Adrenal gland (tissue), 9 donors: ENCODE measurements at regions not wholly inside any gene's neighbourhood (a gene's known extent, or its start where the extent isn't known, plus 50 kb on each side); places are given as distances from the start of the nearest gene placed in this dataset.

Experiments
- DNase-seq, 7 donors: peaks; one replicate each; pipeline ENCODE4 v3.0.0-alpha.2; 2019 to 2020
- H3K27ac ChIP-seq, 5 donors: fragments of 200-600 bp; sonication (generic) in 4 of 5; 1 replicate in 3 of 5; 2 replicates in 2 of 5; pipeline versions ENCODE4 v1.5.1 to v1.8.0; 2016 to 2020; ENCODE audit warnings: mild to moderate bottlenecking in 1 of 5
- H3K27me3 ChIP-seq: fragments of 200-600 bp; 2 replicates; pipeline ENCODE4 v1.8.0; 2021
- H3K36me3 ChIP-seq, 2 donors: fragments of 200-600 bp; replicated peaks in 1 of 2; 1 replicate in 1 of 2; 2 replicates in 1 of 2; pipeline versions ENCODE4 v1.5.1 to v1.8.0; 2018 to 2022
- H3K4me1 ChIP-seq, 2 donors: fragments of 200-600 bp; replicated peaks in 1 of 2; 1 replicate in 1 of 2; 2 replicates in 1 of 2; pipeline versions ENCODE4 v1.5.1 to v1.8.0; 2018 to 2021
- H3K4me3 ChIP-seq, 4 donors: fragments of 200-600 bp; sonication (generic) in 3 of 4; one replicate each; pipeline ENCODE4 v1.5.1; 2016 to 2018
- H3K9me3 ChIP-seq, 3 donors: fragments of 200-600 bp; sonication (generic) in 1 of 3; replicated peaks in 1 of 3; 1 replicate in 2 of 3; 2 replicates in 1 of 3; pipeline versions ENCODE4 v1.5.1 to v1.8.0; 2016 to 2021
- CTCF ChIP-seq, 6 experiments: fragments of 450-650 bp in 4 of 6; fragments of 200-600 bp in 2 of 6; sonication (generic) in 1 of 6; IDR thresholded peaks; 1 replicate in 5 of 6; 2 replicates in 1 of 6; pipeline versions ENCODE4 v1.5.1 to v1.8.0; 2016 to 2021; ENCODE audit warnings: antibody characterized with exemption in 6 of 6, mild to moderate bottlenecking in 2 of 6, moderate library complexity in 1 of 6
- POLR2A ChIP-seq, 2 donors: fragments of 450-650 bp; IDR thresholded peaks; one replicate each; pipeline ENCODE4 v1.6.1; 2017; ENCODE audit warnings: antibody characterized with exemption in 2 of 2, mild to moderate bottlenecking in 2 of 2, moderate library complexity in 1 of 2
- WGBS, 4 donors: extraction: QIAGEN DNeasy Blood & Tissue Kit in 2 of 4; methylation state at CpG; one replicate each; pipeline versions ENCODE4 v1.1.5 to v1.1.7; 2013 to 2017; 5-methylcytosine and 5-hydroxymethylcytosine counted together
- intact Hi-C, 2 donors: fragments of 100-400 bp; cut with DNase I; formaldehyde crosslinking; loops; one replicate each; pipeline versions ENCODE4 v1.14.1 to v1.15.0; 2022 to 2023
- donor health status: healthy with polysubstance abuse.
- donor health status: Bipolar disorder and iron deficiency.
- donor health status: DM: yes; HTN: yes; CAD: no.
- donor health status: DM: no; HTN: no; CAD: no.
- donor health status: DM: no; HTN: no; CAD: no.

GRCh38 chr6:19299129-19299528 is 538.0 kb upstream of the ID4 start:
- H3K4me3 ChIP-seq: no peak overlapping the region
- TF ChIP-seq CTCF (IDR thresholded peaks at IDR 0.05) (no peak), POLR2A (IDR thresholded peaks at IDR 0.05) (no peak)
- no peaks in the 10 kb centered on the region for H3K4me1 ChIP-seq
- intact Hi-C loops: no loop called here
- no peaks in the 10 kb centered on the region for H3K27me3 ChIP-seq
- DNase-seq: no peak
- WGBS, 4 donors: 62 to 78% (median 66%) methylated on average over 3 of the region's 3 CpGs
- H3K9me3 ChIP-seq: no peaks in the 10 kb centered on the region
- H3K36me3 ChIP-seq: no peaks in the 10 kb centered on the region
- H3K27ac ChIP-seq: no peak overlapping the region

- no peaks in the 10 kb centered on the region for H3K4me1 ChIP-seq
- TF ChIP-seq POLR2A (IDR thresholded peaks at IDR 0.05): no peak
- intact Hi-C loops: no loop called here
- 48 to 78% (median 69%) methylated on average over 2 of the region's 2 CpGs for WGBS, 4 donors
- no peaks in the 10 kb centered on the region for H3K27me3 ChIP-seq
- no peaks in the 10 kb centered on the region for H3K36me3 ChIP-seq
- H3K9me3 ChIP-seq: no peaks in the 10 kb centered on the region
- no peak overlapping the region for H3K27ac ChIP-seq
- H3K4me3 ChIP-seq: no peak overlapping the region
- no peak for DNase-seq
Measured at GRCh38 chr6:19301980-19302379, 535.2 kb upstream of the ID4 start.

- intact Hi-C loops: no loop called here
- Histone ChIP-seq H3K9me3 (no peaks in the 10 kb centered on the region), H3K36me3 (no peaks in the 10 kb centered on the region), H3K27me3 (no peaks in the 10 kb centered on the region), H3K4me3 (no peak overlapping the region), H3K4me1 (no peaks in the 10 kb centered on the region), H3K27ac (no peak overlapping the region)
- DNase-seq: no peak
- TF ChIP-seq POLR2A (IDR thresholded peaks at IDR 0.05) (no peak), CTCF (IDR thresholded peaks at IDR 0.05) (no peak)
- 45 to 64% (median 57%) methylated on average over 5 of the region's 5 CpGs for WGBS, 4 donors
Measured at GRCh38 chr6:19303383-19303782, 533.8 kb upstream of the ID4 start.

GRCh38 chr6:19309661-19310060 is 527.5 kb upstream of the ID4 start:
- intact Hi-C loops: no loop called here
- H3K27me3 ChIP-seq: no peaks in the 10 kb centered on the region
- no peak overlapping the region for H3K27ac ChIP-seq
- TF ChIP-seq POLR2A (IDR thresholded peaks at IDR 0.05) (no peak), CTCF (IDR thresholded peaks at IDR 0.05) (no peak)
- no peaks in the 10 kb centered on the region for H3K4me1 ChIP-seq
- no peak overlapping the region for H3K4me3 ChIP-seq
- DNase-seq: no peak
- WGBS, 4 donors: 82 to 93% (median 87%) methylated on average over 1 of the region's 1 CpG
- no peaks in the 10 kb centered on the region for H3K36me3 ChIP-seq
- no peaks in the 10 kb centered on the region for H3K9me3 ChIP-seq

- no peak for TF ChIP-seq CTCF (IDR thresholded peaks at IDR 0.05)
- no peak for TF ChIP-seq POLR2A (IDR thresholded peaks at IDR 0.05)
- H3K27me3 ChIP-seq: no peaks in the 10 kb centered on the region
- no peak overlapping the region for H3K27ac ChIP-seq
- no peaks in the 10 kb centered on the region for H3K9me3 ChIP-seq
- WGBS, 4 donors: 47 to 53% (median 49%) methylated on average over 3 of the region's 3 CpGs
- H3K4me1 ChIP-seq: no peaks in the 10 kb centered on the region
- no peak for DNase-seq
- H3K36me3 ChIP-seq: no peaks in the 10 kb centered on the region
- intact Hi-C loops: no loop called here
- no peak overlapping the region for H3K4me3 ChIP-seq
Measured at GRCh38 chr6:19311786-19312185, 525.4 kb upstream of the ID4 start.
